Retinal pigment epithelial cell (primary cell): ENCODE measurements at regions not wholly inside any gene's neighbourhood (a gene's known extent, or its start where the extent isn't known, plus 50 kb on each side); places are given as distances from the start of the nearest gene placed in this dataset.
A peak's percentile ranks its signal among the peaks of the same experiment; 100 is the strongest.

Experiments
- DNase-seq: peaks from one replicate; pipeline ENCODE4 v3.0.0-alpha.2; 2010; ENCODE audit warnings: low read depth
- H3K4me3 ChIP-seq: 2 replicates; pipeline ENCODE4 v1.5.1; 2011; ENCODE audit warnings: mild to moderate bottlenecking, low read length, control low read depth, moderate library complexity
- TF ChIP-seq, protein P1 (sequence below): conservative IDR thresholded peaks from 2 replicates; pipeline ENCODE4 v1.5.1; 2011; ENCODE audit warnings: low read depth, low read length, control low read depth, inconsistent platforms

- no peak overlapping the region for H3K4me3 ChIP-seq
- DNase-seq = no peak
- TF ChIP-seq, protein P1, sequence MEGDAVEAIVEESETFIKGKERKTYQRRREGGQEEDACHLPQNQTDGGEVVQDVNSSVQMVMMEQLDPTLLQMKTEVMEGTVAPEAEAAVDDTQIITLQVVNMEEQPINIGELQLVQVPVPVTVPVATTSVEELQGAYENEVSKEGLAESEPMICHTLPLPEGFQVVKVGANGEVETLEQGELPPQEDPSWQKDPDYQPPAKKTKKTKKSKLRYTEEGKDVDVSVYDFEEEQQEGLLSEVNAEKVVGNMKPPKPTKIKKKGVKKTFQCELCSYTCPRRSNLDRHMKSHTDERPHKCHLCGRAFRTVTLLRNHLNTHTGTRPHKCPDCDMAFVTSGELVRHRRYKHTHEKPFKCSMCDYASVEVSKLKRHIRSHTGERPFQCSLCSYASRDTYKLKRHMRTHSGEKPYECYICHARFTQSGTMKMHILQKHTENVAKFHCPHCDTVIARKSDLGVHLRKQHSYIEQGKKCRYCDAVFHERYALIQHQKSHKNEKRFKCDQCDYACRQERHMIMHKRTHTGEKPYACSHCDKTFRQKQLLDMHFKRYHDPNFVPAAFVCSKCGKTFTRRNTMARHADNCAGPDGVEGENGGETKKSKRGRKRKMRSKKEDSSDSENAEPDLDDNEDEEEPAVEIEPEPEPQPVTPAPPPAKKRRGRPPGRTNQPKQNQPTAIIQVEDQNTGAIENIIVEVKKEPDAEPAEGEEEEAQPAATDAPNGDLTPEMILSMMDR = no peak
Measured at GRCh38 chr13:33721724-33722123, 96.2 kb upstream of the RFC3 start.

- DNase-seq = no peak
- TF ChIP-seq, protein P1 = no peak
- no peak overlapping the region for H3K4me3 ChIP-seq
Measured at GRCh38 chr13:33722216-33722915, 95.6 kb upstream of the RFC3 start.

GRCh38 chr13:33723365-33723764 lies 94.6 kb upstream of the RFC3 start:
- TF ChIP-seq, protein P1 = no peak
- DNase-seq = no peak

GRCh38 chr13:33723772-33724435 lies 94.0 kb upstream of the RFC3 start:
- peak; percentile 58 for DNase-seq
- TF ChIP-seq, protein P1 = peak; percentile 78
- no peak overlapping the region for H3K4me3 ChIP-seq

More at GRCh38 chr13:33723365-33723764, 94.6 kb upstream of the RFC3 start:
- H3K4me3 ChIP-seq = no peak overlapping the region

GRCh38 chr13:33725340-33725739 lies 92.6 kb upstream of the RFC3 start:
- DNase-seq = no peak
- H3K4me3 ChIP-seq = no peak overlapping the region
- TF ChIP-seq, protein P1 = no peak

DNA sequence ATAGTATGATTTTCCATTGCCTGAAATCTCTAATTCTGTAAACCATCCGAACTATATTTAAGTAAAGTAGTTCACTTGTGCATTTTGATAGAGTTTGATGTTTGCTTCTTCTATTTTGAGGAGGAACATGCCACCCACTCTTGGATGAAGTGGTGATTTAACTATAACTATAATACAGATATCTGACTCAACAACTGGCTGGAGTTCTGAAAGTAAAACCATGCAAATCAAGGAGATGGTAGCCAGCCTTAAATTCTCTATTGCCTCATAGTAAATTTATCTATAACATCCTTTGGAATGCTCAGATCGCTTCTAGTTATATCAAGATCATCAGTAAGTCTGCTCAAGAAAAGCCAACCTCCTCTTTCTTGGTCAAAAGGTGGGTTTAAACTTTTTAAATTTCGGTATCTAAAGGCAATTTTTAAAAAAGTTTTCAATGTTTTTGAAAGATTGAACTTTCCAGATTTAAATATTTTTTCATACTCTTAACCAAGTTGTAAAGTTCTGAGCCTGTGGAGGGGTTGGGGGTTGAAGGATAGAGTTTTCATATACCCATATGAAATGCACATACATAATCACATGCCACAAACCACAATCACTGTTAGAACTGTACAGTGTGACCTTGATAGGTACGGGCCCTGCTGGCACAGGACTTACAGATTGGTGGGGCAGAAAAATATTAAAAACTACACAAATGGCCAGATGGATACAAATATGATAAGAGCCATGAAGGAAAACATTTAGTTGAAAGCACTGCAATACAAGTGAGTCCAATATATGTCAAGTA lies 90.5 kb upstream of the RFC3 start:
- TF ChIP-seq, protein P1 = no peak
- no peak overlapping the region for H3K4me3 ChIP-seq
- no peak for DNase-seq
